ENCODE measurements at regions not wholly inside any gene's neighbourhood (a gene's known extent, or its start where the extent isn't known, plus 50 kb on each side); places are given as distances from the start of the nearest gene placed in this dataset.

DNA sequence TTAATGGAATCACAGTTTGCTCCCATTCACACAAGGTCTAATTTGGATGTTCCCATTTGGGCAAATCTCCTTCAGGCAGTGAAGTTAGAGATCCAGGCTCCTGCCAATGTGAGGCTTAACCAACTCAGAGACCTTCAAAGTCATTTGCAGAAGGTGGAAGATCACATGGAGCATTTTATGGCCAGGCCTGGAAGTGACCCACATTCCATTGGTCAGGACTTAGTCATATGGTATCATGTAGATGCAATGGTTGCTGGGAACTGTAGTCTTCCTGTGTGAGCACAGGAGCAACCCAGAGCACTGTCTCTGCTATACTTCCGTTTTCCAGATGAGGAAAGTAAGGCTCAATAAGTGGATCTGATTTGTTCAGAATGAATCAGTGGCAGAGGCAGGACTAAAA, 292.7 kb upstream of the SMARCA2 start:
- ATAC-seq (no peak), DNase-seq (no peak)
- no peak overlapping the region for H3K27ac Mint-ChIP-seq
- POLR2A ChIA-PET: no interaction called here
- H3K9me3 Mint-ChIP-seq: peaks cover 0 to 10% (median 2%) of the 10 kb centered on the region in 9 donors
- peaks cover 0 to 6% (median 0%) of the 10 kb centered on the region in 3 donors for H3K36me3 Mint-ChIP-seq
- H3K27me3 Mint-ChIP-seq: peaks cover 9 to 24% (median 14%) of the 10 kb centered on the region in 5 donors
- no peaks in the 10 kb centered on the region for H3K4me1 Mint-ChIP-seq
- H3K4me3 Mint-ChIP-seq: no peak overlapping the region

- no peak for DNase-seq
- Mint-ChIP-seq H3K36me3 (peaks cover 0 to 6% (median 0%) of the 10 kb centered on the region in 3 donors), H3K4me3 (no peak overlapping the region), H3K4me1 (no peaks in the 10 kb centered on the region), H3K27me3 (peaks cover 9 to 25% (median 14%) of the 10 kb centered on the region in 5 donors), H3K27ac (no peak overlapping the region), H3K9me3 (peaks cover 0 to 9% (median 2%) of the 10 kb centered on the region in 9 donors)
- POLR2A ChIA-PET: interaction anchor here (0.6 kb wide), 1 partner anchor 535 kb away, joined by 4 read pairs; no protein-coding TSS in a partner anchor
- no peak for ATAC-seq
Observed at GRCh38 chr9:1723522-1724015, 291.6 kb upstream of the SMARCA2 start.

DNA sequence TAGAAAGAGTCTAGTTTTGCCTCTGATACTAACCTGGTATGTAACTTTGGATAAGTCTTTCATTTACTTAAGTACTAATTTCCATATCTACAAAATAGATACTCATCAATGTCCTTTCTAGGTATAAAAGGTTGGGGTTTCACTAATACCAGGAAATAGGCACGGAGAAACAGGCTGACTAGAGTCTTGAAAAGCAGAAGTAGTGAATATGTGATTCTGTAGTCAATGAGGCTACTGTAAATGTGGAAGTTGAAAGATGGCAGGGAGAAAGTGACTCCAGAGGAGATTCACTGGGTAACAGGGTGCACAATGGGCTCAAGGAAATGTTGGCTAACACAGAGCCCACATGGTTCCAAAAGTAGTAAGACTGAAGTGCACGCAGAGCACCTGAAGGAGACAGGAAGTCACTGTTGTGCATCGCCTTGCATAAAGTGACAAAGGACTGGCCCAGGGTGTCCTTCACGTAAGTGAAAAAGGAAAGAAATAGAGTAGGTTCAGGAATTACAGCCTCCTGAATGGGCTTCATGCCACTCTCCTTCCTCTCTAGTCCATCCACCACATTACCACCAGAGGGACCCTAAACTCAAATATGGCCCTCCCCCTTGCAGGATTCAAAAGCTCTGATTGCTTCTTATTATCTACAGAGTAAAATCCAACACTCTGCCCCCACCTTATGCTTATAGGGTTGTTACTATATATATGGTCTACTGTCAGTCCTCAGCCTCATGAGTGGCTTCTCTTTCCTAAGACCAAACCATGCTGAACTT, 288.0 kb upstream of the SMARCA2 start:
- no peak overlapping the region for H3K4me3 Mint-ChIP-seq

GRCh38 chr9:1729631-1730030, 285.5 kb upstream of the SMARCA2 start:
- Mint-ChIP-seq H3K9me3 (no peaks in the 10 kb centered on the region), H3K27ac (no peak overlapping the region), H3K27me3 (peaks cover 2 to 24% (median 9%) of the 10 kb centered on the region in 5 donors), H3K4me3 (no peak overlapping the region), H3K36me3 (no peaks in the 10 kb centered on the region), H3K4me1 (no peaks in the 10 kb centered on the region)
- DNase-seq (no peak), ATAC-seq (no peak)
- POLR2A ChIA-PET: no interaction called here

More for the DNA sequence above, 288.0 kb upstream of the SMARCA2 start:
- Mint-ChIP-seq H3K27me3 (peaks cover 2 to 24% (median 9%) of the 10 kb centered on the region in 5 donors), H3K27ac (no peak overlapping the region), H3K4me1 (no peaks in the 10 kb centered on the region), H3K36me3 (no peaks in the 10 kb centered on the region), H3K9me3 (no peaks in the 10 kb centered on the region)
- ATAC-seq (peak in 1 of 2 donors; percentile 36), DNase-seq (peak in 4 of 10 donors; percentile 12 to 30 (median 18))
- POLR2A ChIA-PET: no interaction called here

DNA sequence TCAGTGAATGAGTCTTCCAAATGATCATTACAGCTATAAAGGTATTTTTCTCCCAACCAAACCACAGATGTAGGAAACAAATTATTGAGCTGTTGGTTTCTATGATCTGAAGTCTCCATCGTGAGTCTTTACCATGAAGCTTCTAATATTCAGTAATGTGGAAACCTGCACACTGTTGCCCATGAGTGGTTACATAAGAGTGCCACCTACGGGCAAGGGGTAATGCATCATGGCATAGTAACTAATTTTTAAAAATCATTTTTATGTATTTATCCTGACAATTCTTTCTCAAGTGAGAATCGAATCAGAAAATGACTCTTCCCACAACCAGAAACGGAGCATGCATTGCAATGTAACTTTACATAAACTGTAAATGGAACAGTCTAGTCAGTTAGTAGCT, 282.5 kb upstream of the SMARCA2 start:
- ATAC-seq: no peak
- Mint-ChIP-seq H3K9me3 (no peaks in the 10 kb centered on the region), H3K4me3 (no peak overlapping the region), H3K4me1 (no peaks in the 10 kb centered on the region), H3K27me3 (peaks cover 0 to 27% (median 4%) of the 10 kb centered on the region in 5 donors), H3K27ac (no peak overlapping the region), H3K36me3 (no peaks in the 10 kb centered on the region)
- DNase-seq: no peak
- POLR2A ChIA-PET: no interaction called here

DNA sequence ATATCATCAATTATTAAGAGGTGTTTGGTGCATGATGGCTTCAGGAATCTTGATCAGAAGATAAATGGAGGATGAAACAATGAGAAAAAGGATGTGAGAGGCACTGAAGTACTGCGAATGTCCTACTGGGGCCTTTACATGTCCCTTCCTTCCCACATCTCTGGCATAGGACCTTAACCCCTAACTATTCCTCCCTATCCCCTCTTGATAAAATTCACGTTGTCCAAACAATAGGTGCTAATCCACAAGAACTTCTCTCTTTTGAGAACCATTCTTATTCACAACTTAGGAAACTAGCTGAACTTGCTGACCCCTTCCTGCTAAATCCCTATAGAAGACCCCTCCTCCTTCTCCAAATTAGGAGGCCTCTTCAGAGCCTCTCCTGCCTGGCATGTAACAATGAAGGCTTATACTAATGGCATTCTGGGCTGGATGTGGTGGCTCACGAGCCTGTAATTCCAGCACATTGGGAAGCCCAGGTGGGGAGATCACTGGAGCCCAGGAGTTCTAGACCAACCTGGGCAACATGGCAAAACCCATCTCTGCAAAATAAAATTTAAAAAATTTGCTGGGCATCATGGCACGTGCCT, 276.5 kb upstream of the SMARCA2 start:
- Mint-ChIP-seq H3K4me3 (no peak overlapping the region), H3K27ac (no peak overlapping the region), H3K36me3 (no peaks in the 10 kb centered on the region), H3K27me3 (peaks cover 0 to 23% (median 4%) of the 10 kb centered on the region in 5 donors), H3K4me1 (no peaks in the 10 kb centered on the region), H3K9me3 (no peaks in the 10 kb centered on the region)
- no peak for DNase-seq
- POLR2A ChIA-PET: no interaction called here
- no peak for ATAC-seq

- POLR2A ChIA-PET: no interaction called here
- peaks cover 3 to 34% (median 8%) of the 10 kb centered on the region in 5 donors for H3K27me3 Mint-ChIP-seq
- ATAC-seq (no peak), DNase-seq (no peak)
- H3K36me3 Mint-ChIP-seq: no peaks in the 10 kb centered on the region
- no peaks in the 10 kb centered on the region for H3K9me3 Mint-ChIP-seq
- no peaks in the 10 kb centered on the region for H3K4me1 Mint-ChIP-seq
- H3K27ac Mint-ChIP-seq: no peak overlapping the region
- H3K4me3 Mint-ChIP-seq: no peak overlapping the region
Observed at GRCh38 chr9:1743121-1743960, 271.8 kb upstream of the SMARCA2 start.

DNA sequence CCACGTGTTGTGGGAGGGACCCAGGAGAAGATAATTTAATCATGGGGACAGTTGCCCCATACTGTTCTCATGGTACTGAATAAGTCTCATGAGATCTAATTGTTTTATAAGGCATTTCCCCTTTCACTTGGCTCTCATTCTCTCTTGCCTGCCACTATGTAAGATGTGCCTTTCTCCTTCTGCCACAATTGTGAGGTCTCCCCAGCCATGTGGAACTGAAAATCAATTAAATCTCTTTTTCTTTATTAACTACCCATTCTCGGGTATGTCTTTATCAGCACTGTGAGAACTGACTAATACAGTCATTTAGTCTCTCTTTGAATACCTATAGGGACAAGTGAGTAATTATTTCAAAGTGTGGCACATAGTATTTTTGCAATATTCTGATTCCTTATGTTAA, 269.2 kb upstream of the SMARCA2 start:
- no peak overlapping the region for H3K4me3 Mint-ChIP-seq
- H3K27me3 Mint-ChIP-seq: peaks cover 0 to 34% (median 14%) of the 10 kb centered on the region in 5 donors
- H3K9me3 Mint-ChIP-seq: peaks cover 0 to 9% (median 3%) of the 10 kb centered on the region in 9 donors
- DNase-seq (no peak), ATAC-seq (no peak)
- POLR2A ChIA-PET: no interaction called here
- no peaks in the 10 kb centered on the region for H3K4me1 Mint-ChIP-seq
- H3K27ac Mint-ChIP-seq: no peak overlapping the region
- H3K36me3 Mint-ChIP-seq: peaks cover 0 to 11% (median 0%) of the 10 kb centered on the region in 3 donors

DNA sequence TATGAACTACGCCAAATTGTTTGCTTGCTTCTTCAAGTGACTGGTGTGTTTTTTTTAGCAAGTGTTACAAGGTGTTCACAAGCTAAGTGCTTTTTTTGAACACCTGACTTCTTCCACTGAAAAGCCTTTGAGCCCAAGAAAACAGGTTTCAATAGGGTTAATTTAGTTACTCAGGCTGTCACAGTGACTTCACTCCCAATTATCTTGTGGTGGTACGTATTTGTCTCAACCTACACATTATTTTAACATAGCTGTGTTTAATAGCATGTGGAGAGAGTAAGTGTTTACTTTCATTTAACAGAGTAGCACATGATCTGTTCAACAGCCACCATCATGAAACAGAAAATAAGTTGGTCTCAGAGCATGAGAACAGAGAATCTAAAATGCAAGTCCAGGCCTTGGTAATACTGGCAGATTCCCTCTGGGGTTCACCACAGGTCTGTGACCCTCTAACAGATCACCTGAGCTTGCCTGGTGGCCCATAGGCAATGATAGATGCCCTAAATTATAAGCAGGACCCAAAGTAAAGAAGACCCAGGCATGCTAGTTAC, 267.7 kb upstream of the SMARCA2 start:
- H3K36me3 Mint-ChIP-seq: peaks cover 0 to 11% (median 0%) of the 10 kb centered on the region in 3 donors
- POLR2A ChIA-PET: no interaction called here
- H3K27ac Mint-ChIP-seq: no peak overlapping the region
- peaks cover 0 to 42% (median 14%) of the 10 kb centered on the region in 5 donors for H3K27me3 Mint-ChIP-seq
- H3K4me3 Mint-ChIP-seq: no peak overlapping the region
- H3K4me1 Mint-ChIP-seq: no peaks in the 10 kb centered on the region
- no peak for DNase-seq
- H3K9me3 Mint-ChIP-seq: peaks cover 0 to 22% (median 9%) of the 10 kb centered on the region in 9 donors
- no peak for ATAC-seq

DNA sequence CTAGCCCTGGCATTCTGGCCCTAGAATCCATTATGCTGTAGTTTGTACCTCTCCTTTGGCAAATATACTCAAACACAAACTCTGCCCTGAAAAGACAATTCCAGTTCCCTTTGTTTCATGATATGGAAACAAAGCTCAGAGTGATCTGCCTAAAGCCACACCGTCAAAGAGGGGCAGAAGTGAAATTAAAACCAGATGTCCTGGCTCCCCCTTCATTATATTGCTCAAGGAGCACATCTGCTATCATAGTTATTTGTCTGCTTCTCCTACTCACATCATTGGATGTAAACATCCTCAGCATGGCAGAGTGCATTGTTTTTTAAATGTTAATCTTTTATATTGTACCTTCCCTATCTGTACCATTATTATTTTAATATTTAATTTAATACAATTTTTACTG, 266.7 kb upstream of the SMARCA2 start:
- Mint-ChIP-seq H3K27me3 (peaks cover 0 to 41% (median 14%) of the 10 kb centered on the region in 5 donors), H3K4me1 (no peaks in the 10 kb centered on the region), H3K36me3 (peaks cover 0 to 11% (median 0%) of the 10 kb centered on the region in 3 donors), H3K4me3 (no peak overlapping the region), H3K9me3 (peaks cover 0 to 26% (median 17%) of the 10 kb centered on the region in 9 donors), H3K27ac (no peak overlapping the region)
- POLR2A ChIA-PET: no interaction called here
- DNase-seq: no peak
- ATAC-seq: no peak

GRCh38 chr9:1757186-1757585, 258.0 kb upstream of the SMARCA2 start:
- POLR2A ChIA-PET: no interaction called here
- DNase-seq: no peak
- ATAC-seq: no peak
- Mint-ChIP-seq H3K4me1 (no peaks in the 10 kb centered on the region), H3K27me3 (peaks cover 4 to 14% (median 7%) of the 10 kb centered on the region in 5 donors), H3K27ac (no peak overlapping the region), H3K36me3 (peaks cover 0 to 5% (median 5%) of the 10 kb centered on the region in 3 donors), H3K4me3 (no peak overlapping the region), H3K9me3 (peaks cover 5 to 30% (median 14%) of the 10 kb centered on the region in 9 donors)

GRCh38 chr9:1759009-1759408, 256.1 kb upstream of the SMARCA2 start:
- no peak for DNase-seq
- no peak for ATAC-seq
- no peak overlapping the region for H3K27ac Mint-ChIP-seq
- H3K4me1 Mint-ChIP-seq: no peaks in the 10 kb centered on the region
- H3K4me3 Mint-ChIP-seq: no peak overlapping the region
- H3K36me3 Mint-ChIP-seq: peaks cover 0 to 5% (median 5%) of the 10 kb centered on the region in 3 donors
- POLR2A ChIA-PET: no interaction called here
- H3K27me3 Mint-ChIP-seq: peaks cover 4 to 13% (median 5%) of the 10 kb centered on the region in 5 donors
- H3K9me3 Mint-ChIP-seq: peaks cover 0 to 30% (median 5%) of the 10 kb centered on the region in 9 donors

Data from naive thymus-derived CD8-positive, alpha-beta T cell (primary cell).